Neural progenitor cell (in vitro differentiated cells): ENCODE measurements at regions not wholly inside any gene's neighbourhood (a gene's known extent, or its start where the extent isn't known, plus 50 kb on each side); places are given as distances from the start of the nearest gene placed in this dataset.

Source experiments
- CTCF ChIP-seq: fragments of 200-600 bp; sonication (generic); IDR thresholded peaks from 2 replicates; pipeline ENCODE4 v1.5.1; 2017; ENCODE audit warnings: antibody characterized with exemption, mild to moderate bottlenecking
- EZH2 ChIP-seq: fragments of 200-600 bp; sonication (generic); IDR thresholded peaks from 2 replicates; pipeline ENCODE4 v1.6.1; 2017; ENCODE audit warnings: antibody characterized with exemption, mild to moderate bottlenecking, moderate library complexity
- EZH2phosphoT487 ChIP-seq: fragments of 200-600 bp; sonication (generic); IDR thresholded peaks from 2 replicates; pipeline ENCODE4 v1.6.1; 2017; ENCODE audit warnings: antibody characterized with exemption

- TF ChIP-seq EZH2phosphoT487 (no peak), CTCF (no peak), EZH2 (no peak)
Observed at GRCh38 chr12:13841358-13841757, 140.0 kb downstream of the GRIN2B start.
